K562 (cell line): ENCODE measurements at regions not wholly inside any gene's neighbourhood (a gene's known extent, or its start where the extent isn't known, plus 50 kb on each side); places are given as distances from the start of the nearest gene placed in this dataset.

Source experiments
- ATAC-seq: fragments of 200-7000 bp; cut with Tn5 transposase; 3 replicates; pipeline ENCODE4 v1.9.1; 2020; ENCODE audit warnings: moderate library complexity
- BruUV-seq: library from RNA; stranded (reverse); fragments of 400-500 nt; replicated peaks from 2 replicates; lab custom pipeline; 2021; lab: Mats Ljungman, UMichigan
- CTCF ChIA-PET: fragments of 300-600 bp; formaldehyde crosslinking; extraction: SDS; loops from one replicate; lab custom pipeline; 2021; ENCODE audit warnings: low intra/inter-chr PET ratio; lab: Yijun Ruan, JAX
- POLR2A ChIA-PET: fragments of 300-600, 350-650 bp; sonication (Branson Sonifier 250); formaldehyde crosslinking; extraction: SDS; loops from one replicate; lab custom pipeline; 2021; ENCODE audit warnings: antibody characterized with exemption, inconsistent platforms; lab: Yijun Ruan, JAX
- DNase-seq, 4 experiments: peaks; one replicate each; pipeline versions ENCODE4 v3.0.0 to v3.0.0-alpha.2; 2011 to 2018; ENCODE audit warnings: low spot score in 3 of 4, mixed read lengths in 3 of 4; ENCODE audit errors: extremely low read depth in 1 of 4
- FAIRE-seq: peaks from 2 replicates; lab custom pipeline; 2011; peaks lifted over from hg19 to GRCh38; lab: Jason Lieb, UNC
- H2AFZ ChIP-seq: 2 replicates; pipeline ENCODE4 v1.6.0; 2011; ENCODE audit warnings: low read depth, low read length, control low read depth, inconsistent platforms
- H3K27ac ChIP-seq: fragments of 200-600 bp; 3 replicates; pipeline ENCODE4 v1.8.0; 2011; ENCODE audit warnings: low read depth, mild to moderate bottlenecking, control low read depth, inconsistent platforms, low read length, moderate library complexity, mixed read lengths; ENCODE audit errors: extremely low read depth
- H3K27me3 ChIP-seq, 2 experiments: fragments of 300-600 bp in 1 of 2; 2 replicates in 1 of 2; 3 replicates in 1 of 2; pipeline versions ENCODE4 v1.6.0 to v1.8.0; 2011; ENCODE audit warnings: inconsistent platforms in 2 of 2, low read length in 2 of 2, mild to moderate bottlenecking in 1 of 2, mixed read lengths in 1 of 2, moderate library complexity in 1 of 2; ENCODE audit not compliant: control insufficient read depth in 2 of 2, insufficient read depth in 2 of 2
- H3K36me3 ChIP-seq: fragments of 300-600 bp; 3 replicates; pipeline ENCODE4 v1.8.0; 2011; ENCODE audit warnings: mild to moderate bottlenecking, low read length, inconsistent platforms; ENCODE audit not compliant: control insufficient read depth, insufficient read depth
- H3K4me1 ChIP-seq, 2 experiments: fragments of 200-600 bp in 1 of 2; replicated peaks in 1 of 2; 2 replicates in 1 of 2; 3 replicates in 1 of 2; pipeline versions ENCODE4 v1.5.1 to v1.8.0; 2011; ENCODE audit warnings: inconsistent platforms in 2 of 2, low read length in 2 of 2, mild to moderate bottlenecking in 1 of 2, mixed read lengths in 1 of 2, moderate library complexity in 1 of 2; ENCODE audit not compliant: control insufficient read depth in 2 of 2, insufficient read depth in 2 of 2
- H3K4me2 ChIP-seq: 2 replicates; pipeline ENCODE4 v1.6.1; 2011; ENCODE audit warnings: low read length, control low read depth, inconsistent platforms, mixed read lengths; ENCODE audit not compliant: insufficient read depth
- H3K4me3 ChIP-seq: fragments of 200-600 bp; sonication (generic), shearing (Covaris generic); 2 replicates; pipeline ENCODE4 v1.5.1; 2016; ENCODE audit warnings: control low read depth, inconsistent platforms
- H3K79me2 ChIP-seq: fragments of 200-600 bp; 3 replicates; pipeline ENCODE4 v1.8.0; 2011; ENCODE audit warnings: low read length, inconsistent platforms; ENCODE audit not compliant: control insufficient read depth, insufficient read depth
- H3K9ac ChIP-seq, 2 experiments: 2 replicates each; pipeline versions ENCODE4 v1.6.0 to v1.6.1; 2011; ENCODE audit warnings: low read depth in 2 of 2, low read length in 2 of 2, control low read depth in 1 of 2, inconsistent platforms in 1 of 2, mild to moderate bottlenecking in 1 of 2, mixed read lengths in 1 of 2; ENCODE audit not compliant: insufficient read depth in 1 of 2
- H3K9me1 ChIP-seq: one replicate; pipeline ENCODE4 v1.6.0; 2011; ENCODE audit warnings: inconsistent platforms, mild to moderate bottlenecking, low read length, moderate library complexity; ENCODE audit not compliant: control insufficient read depth, insufficient read depth
- H3K9me3 ChIP-seq: replicated peaks from 2 replicates; pipeline ENCODE4 v1.5.1; 2011; ENCODE audit warnings: low read depth, low read length, inconsistent platforms; ENCODE audit not compliant: control insufficient read depth, insufficient read depth
- H4K20me1 ChIP-seq: replicated peaks from 2 replicates; pipeline ENCODE4 v1.6.1; 2011; ENCODE audit warnings: low read length, inconsistent platforms, mixed read lengths; ENCODE audit not compliant: control insufficient read depth, insufficient read depth
- CC2D1A ChIP-seq: fragments of 450-650 bp; IDR thresholded peaks from 2 replicates; pipeline ENCODE4 v1.6.1; 2017; ENCODE audit warnings: mild to moderate bottlenecking
- CREB3 ChIP-seq: fragments of 450-650 bp; conservative IDR thresholded peaks from 2 replicates; pipeline ENCODE4 v1.6.1; 2016; ENCODE audit warnings: missing genetic modification characterization, low read depth, mild to moderate bottlenecking, missing compliant biosample characterization, moderate library complexity
- JUN ChIP-seq, 2 experiments: sonication (generic) in 1 of 2; formaldehyde crosslinking in 1 of 2; IDR thresholded peaks; 2 replicates each; pipeline versions ENCODE4 v1.6.1 to v1.8.0; 2012 to 2022; ENCODE audit warnings: borderline replicate concordance in 2 of 2, mild to moderate bottlenecking in 2 of 2, improper control_type of control experiment in 1 of 2, low read depth in 1 of 2, low read length in 1 of 2, missing genetic modification reagents in 1 of 2
- KLF1 ChIP-seq: fragments of 450-650 bp; IDR thresholded peaks from 2 replicates; pipeline ENCODE4 v1.6.1; 2016; ENCODE audit warnings: missing genetic modification characterization, missing compliant biosample characterization
- POLR2A ChIP-seq: fragments of 450-650 bp; conservative IDR thresholded peaks from 2 replicates; pipeline ENCODE4 v1.6.1; 2016
- STAT5B ChIP-seq: fragments of 250-450 bp; sonication (Bioruptor Pico); IDR thresholded peaks from 2 replicates; pipeline ENCODE4 v1.8.0; 2021; ENCODE audit warnings: mild to moderate bottlenecking, inconsistent platforms
- TAL1 ChIP-seq: fragments of 450-650 bp; IDR thresholded peaks from 2 replicates; pipeline ENCODE4 v1.6.1; 2016; ENCODE audit warnings: mild to moderate bottlenecking
- XRCC4 ChIP-seq: IDR thresholded peaks from one replicate; pipeline ENCODE4 v1.6.1; 2011; ENCODE audit not compliant: insufficient read depth, insufficient read length; ENCODE audit errors: extremely low read depth
- ZNF639 ChIP-seq, 2 experiments: fragments of 200-800 bp in 1 of 2; sonication (Bioruptor generic) in 1 of 2; sonication (generic) in 1 of 2; formaldehyde crosslinking in 1 of 2; IDR thresholded peaks in 1 of 2; conservative IDR thresholded peaks in 1 of 2; 2 replicates each; pipeline versions ENCODE4 v1.5.0 to v1.6.1; 2016 to 2020; ENCODE audit warnings: missing compliant biosample characterization in 1 of 2, missing genetic modification characterization in 1 of 2, missing genetic modification reagents in 1 of 2
- ZNF655 ChIP-seq: fragments of 250-450 bp; sonication (Bioruptor Pico); IDR thresholded peaks from 2 replicates; pipeline ENCODE4 v1.5.0; 2021
- WGBS: fragments of 100-300 bp; shearing (Covaris generic); methylation state at CpG from one replicate; pipeline ENCODE4 v1.1.6; 2016; ENCODE audit warnings: low coverage, mixed read lengths; ENCODE audit not compliant: insufficient coverage; ENCODE audit errors: missing lambda C conversion rate; 5-methylcytosine and 5-hydroxymethylcytosine counted together
- in situ Hi-C: fragments of 300-500 bp; cut with MboI; formaldehyde crosslinking; loops from 4 replicates; pipeline ENCODE4 v1.15.0; 2018; ENCODE audit warnings: inconsistent platforms, mixed read lengths
- intact Hi-C: fragments of 100-400 bp; cut with micrococcal nuclease; formaldehyde crosslinking; loops from 2 replicates; pipeline ENCODE4 v1.14.2; 2022
- TF ChIP-seq, protein P1 (sequence below), 3 experiments: fragments of 200-800 bp in 1 of 3; fragments of 250-450 bp in 1 of 3; fragments of 450-650 bp in 1 of 3; sonication (Bioruptor Pico) in 1 of 3; sonication (Bioruptor generic) in 1 of 3; formaldehyde crosslinking in 1 of 3; IDR thresholded peaks; 2 replicates each; pipeline versions ENCODE4 v1.6.1 to v1.8.0; 2016 to 2022; ENCODE audit warnings: mild to moderate bottlenecking in 2 of 3, missing genetic modification characterization in 2 of 3, missing compliant biosample characterization in 1 of 3, moderate library complexity in 1 of 3

GRCh38 chr5:38071831-38072694, 186.3 kb upstream of the EGFLAM start (continued):
- TF ChIP-seq, protein P1, sequence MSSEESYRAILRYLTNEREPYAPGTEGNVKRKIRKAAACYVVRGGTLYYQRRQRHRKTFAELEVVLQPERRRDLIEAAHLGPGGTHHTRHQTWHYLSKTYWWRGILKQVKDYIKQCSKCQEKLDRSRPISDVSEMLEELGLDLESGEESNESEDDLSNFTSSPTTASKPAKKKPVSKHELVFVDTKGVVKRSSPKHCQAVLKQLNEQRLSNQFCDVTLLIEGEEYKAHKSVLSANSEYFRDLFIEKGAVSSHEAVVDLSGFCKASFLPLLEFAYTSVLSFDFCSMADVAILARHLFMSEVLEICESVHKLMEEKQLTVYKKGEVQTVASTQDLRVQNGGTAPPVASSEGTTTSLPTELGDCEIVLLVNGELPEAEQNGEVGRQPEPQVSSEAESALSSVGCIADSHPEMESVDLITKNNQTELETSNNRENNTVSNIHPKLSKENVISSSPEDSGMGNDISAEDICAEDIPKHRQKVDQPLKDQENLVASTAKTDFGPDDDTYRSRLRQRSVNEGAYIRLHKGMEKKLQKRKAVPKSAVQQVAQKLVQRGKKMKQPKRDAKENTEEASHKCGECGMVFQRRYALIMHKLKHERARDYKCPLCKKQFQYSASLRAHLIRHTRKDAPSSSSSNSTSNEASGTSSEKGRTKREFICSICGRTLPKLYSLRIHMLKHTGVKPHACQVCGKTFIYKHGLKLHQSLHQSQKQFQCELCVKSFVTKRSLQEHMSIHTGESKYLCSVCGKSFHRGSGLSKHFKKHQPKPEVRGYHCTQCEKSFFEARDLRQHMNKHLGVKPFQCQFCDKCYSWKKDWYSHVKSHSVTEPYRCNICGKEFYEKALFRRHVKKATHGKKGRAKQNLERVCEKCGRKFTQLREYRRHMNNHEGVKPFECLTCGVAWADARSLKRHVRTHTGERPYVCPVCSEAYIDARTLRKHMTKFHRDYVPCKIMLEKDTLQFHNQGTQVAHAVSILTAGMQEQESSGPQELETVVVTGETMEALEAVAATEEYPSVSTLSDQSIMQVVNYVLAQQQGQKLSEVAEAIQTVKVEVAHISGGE (CRISPR knock-in tag; IDR thresholded peaks at IDR 0.05), result no peak
- no peak for TF ChIP-seq CC2D1A

DNA sequence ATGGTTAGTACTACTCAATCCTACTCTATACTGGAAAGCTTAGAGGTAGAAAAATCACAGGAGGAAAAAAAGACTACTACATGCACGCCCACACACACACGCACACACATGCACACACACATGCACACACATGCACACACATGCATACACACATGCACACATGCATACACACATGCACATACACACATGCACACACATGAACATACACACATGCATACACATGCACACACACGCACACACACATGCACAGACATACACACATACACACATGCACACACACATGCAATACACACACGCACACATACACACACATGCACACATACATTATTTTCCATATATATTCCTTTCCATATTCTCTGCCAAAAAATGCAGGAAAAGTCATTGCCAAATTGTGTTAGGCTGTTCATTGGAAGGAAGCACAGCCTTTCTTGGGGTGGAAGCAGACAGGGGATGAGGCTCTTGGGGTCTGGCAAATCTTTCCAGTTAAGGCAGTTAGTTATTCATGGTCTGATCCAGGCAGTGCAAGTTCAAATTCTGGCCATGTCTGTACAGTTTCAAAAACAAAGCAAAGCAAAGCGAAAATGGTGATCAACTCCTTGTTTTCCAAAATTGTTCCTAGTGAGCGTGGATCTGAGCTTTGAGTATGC, 187.9 kb upstream of the EGFLAM start:
- DNase-seq (no peak), FAIRE-seq (no peak), ATAC-seq (no peak)
- H3K4me1 ChIP-seq, result no peaks in the 10 kb centered on the region
- no peak overlapping the region for H3K27ac ChIP-seq
- H3K79me2 ChIP-seq, result no peaks in the 10 kb centered on the region
- H3K4me2 ChIP-seq, result no peak overlapping the region
- intact Hi-C loops (no loop called here), in situ Hi-C loops (no loop called here)
- H3K27me3 ChIP-seq, result no peaks in the 10 kb centered on the region
- 0% methylated on average over 6 of the region's 6 CpGs for WGBS
- H2AFZ ChIP-seq, result no peak overlapping the region
- H3K9me3 ChIP-seq, result no peaks in the 10 kb centered on the region
- no peak overlapping the region for H3K4me3 ChIP-seq
- ChIA-PET CTCF (no interaction called here), POLR2A (no interaction called here)
- BruUV-seq, result no TSS peak
- H3K9me1 ChIP-seq, result no peaks in the 10 kb centered on the region
- no peak overlapping the region for H3K9ac ChIP-seq
- no peaks in the 10 kb centered on the region for H4K20me1 ChIP-seq
- H3K36me3 ChIP-seq, result no peaks in the 10 kb centered on the region
- TF ChIP-seq XRCC4 (no peak), ZNF639 (CRISPR knock-in tag; conservative IDR thresholded peaks at IDR 0.05 in 1 of 2, IDR thresholded peaks at IDR 0.05 in 1 of 2) (no peak), POLR2A (no peak), ZNF655 (CRISPR knock-in tag) (no peak), STAT5B (CRISPR knock-in tag) (no peak), TAL1 (no peak), CREB3 (no peak), KLF1 (no peak), JUN (IDR thresholded peaks at IDR 0.05; ENCODE audit: borderline replicate concordance, low read depth, low read length) (no peak), JUN (CRISPR knock-in tag; IDR thresholded peaks at IDR 0.05; ENCODE audit: borderline replicate concordance) (no peak)
